Iris pigment epithelial cell (primary cell): ENCODE measurements at regions not wholly inside any gene's neighbourhood (a gene's known extent, or its start where the extent isn't known, plus 50 kb on each side); places are given as distances from the start of the nearest gene placed in this dataset.
"Not testable (repeated sequence)": the region's sequence is repeated elsewhere in the genome, so short reads cannot be mapped to it uniquely, and the experiment has no call there.

Experiments
- DNase-seq: peaks from one replicate; pipeline ENCODE4 v3.0.0-alpha.2; 2011; ENCODE audit warnings: low read depth

GRCh38 chr12:3367750-3368444, 123.1 kb upstream of the PRMT8 start:
- DNase-seq: no peak

- no peak for DNase-seq
These were observed 120.0 kb upstream of the PRMT8 start for GRCh38 chr12:3371018-3371417.

- no peak for DNase-seq
These were observed 115.7 kb upstream of the PRMT8 start for GRCh38 chr12:3375326-3375725.

GRCh38 chr12:3376779-3377455, 114.1 kb upstream of the PRMT8 start:
- no peak for DNase-seq

- no peak for DNase-seq
These were observed 112.3 kb upstream of the PRMT8 start for GRCh38 chr12:3378655-3379054.

- DNase-seq: no peak
These were observed 111.9 kb upstream of the PRMT8 start for GRCh38 chr12:3379079-3379478.

GRCh38 chr12:3380200-3381043, 110.6 kb upstream of the PRMT8 start:
- DNase-seq: no peak

- no peak for DNase-seq
These were observed 109.7 kb upstream of the PRMT8 start for GRCh38 chr12:3381059-3382047.

- no peak for DNase-seq
These were observed 101.0 kb upstream of the PRMT8 start for GRCh38 chr12:3389986-3390385.

- DNase-seq: not testable (repeated sequence)
These were observed 93.4 kb upstream of the PRMT8 start for GRCh38 chr12:3397596-3397995.

GRCh38 chr12:3398196-3398789, 92.7 kb upstream of the PRMT8 start:
- no peak for DNase-seq

- no peak for DNase-seq
These were observed 85.2 kb upstream of the PRMT8 start for GRCh38 chr12:3405821-3406220.

- no peak for DNase-seq
These were observed 83.3 kb upstream of the PRMT8 start for GRCh38 chr12:3407723-3408122.

- DNase-seq: no peak
These were observed 81.3 kb upstream of the PRMT8 start for GRCh38 chr12:3409662-3410061.

GRCh38 chr12:3416159-3416558, 74.8 kb upstream of the PRMT8 start:
- no peak for DNase-seq

- no peak for DNase-seq
These were observed 74.3 kb upstream of the PRMT8 start for GRCh38 chr12:3416670-3417069.

GRCh38 chr12:3417113-3417512, 73.9 kb upstream of the PRMT8 start:
- no peak for DNase-seq

- no peak for DNase-seq
These were observed 73.0 kb upstream of the PRMT8 start for GRCh38 chr12:3417937-3418462.

- no peak for DNase-seq
These were observed 72.2 kb upstream of the PRMT8 start for GRCh38 chr12:3418609-3419390.

- no peak for DNase-seq
These were observed 71.4 kb upstream of the PRMT8 start for GRCh38 chr12:3419558-3419957.
